Tibial nerve (tissue), 4 donors: ENCODE measurements at regions not wholly inside any gene's neighbourhood (a gene's known extent, or its start where the extent isn't known, plus 50 kb on each side); places are given as distances from the start of the nearest gene placed in this dataset.

Experiments used
- DNase-seq, 2 donors: peaks; one replicate each; pipeline ENCODE4 v3.0.0-alpha.2; 2019; ENCODE audit warnings: low spot score in 2 of 2
- H3K27ac ChIP-seq, 4 donors: fragments of 200-600 bp; sonication (generic) in 3 of 4; one replicate each; pipeline ENCODE4 v1.5.1; 2017 to 2019; ENCODE audit warnings: mild to moderate bottlenecking in 1 of 4
- H3K27me3 ChIP-seq, 2 donors: fragments of 200-600 bp; sonication (generic) in 1 of 2; one replicate each; pipeline versions ENCODE4 v1.5.1 to v1.6.0; 2017 to 2019
- H3K36me3 ChIP-seq, 3 donors: fragments of 200-600 bp; sonication (generic); one replicate each; pipeline ENCODE4 v1.5.1; 2018 to 2019
- H3K4me1 ChIP-seq, 4 donors: fragments of 200-600 bp; sonication (generic) in 3 of 4; one replicate each; pipeline ENCODE4 v1.5.1; 2017 to 2019
- H3K4me3 ChIP-seq, 4 donors: fragments of 200-600 bp; sonication (generic) in 3 of 4; one replicate each; pipeline ENCODE4 v1.5.1; 2017 to 2019; ENCODE audit warnings: mild to moderate bottlenecking in 1 of 4, moderate library complexity in 1 of 4
- H3K9me3 ChIP-seq, 4 donors: fragments of 200-600 bp; sonication (generic) in 3 of 4; one replicate each; pipeline ENCODE4 v1.5.1; 2017 to 2019
- EP300 ChIP-seq, 2 donors: sonication (generic); formaldehyde crosslinking; IDR thresholded peaks; one replicate each; pipeline ENCODE4 v1.6.1; 2017; ENCODE audit warnings: antibody characterized with exemption in 2 of 2, mild to moderate bottlenecking in 1 of 2
- POLR2A ChIP-seq, 2 donors: fragments of 450-650 bp; IDR thresholded peaks; one replicate each; pipeline ENCODE4 v1.6.1; 2017; ENCODE audit warnings: antibody characterized with exemption in 2 of 2, mild to moderate bottlenecking in 2 of 2, moderate library complexity in 2 of 2
- WGBS, 2 donors: methylation state at CpG; one replicate each; pipeline ENCODE4 v1.1.5; 2018; 5-methylcytosine and 5-hydroxymethylcytosine counted together
- TF ChIP-seq, protein P1 (sequence below), 5 experiments: fragments of 200-600 bp in 3 of 5; fragments of 450-650 bp in 2 of 5; sonication (generic) in 3 of 5; IDR thresholded peaks; one replicate each; pipeline ENCODE4 v1.5.1; 2016 to 2019; ENCODE audit warnings: antibody characterized with exemption in 5 of 5, mild to moderate bottlenecking in 3 of 5, moderate library complexity in 2 of 5

GRCh38 chr3:127107491-127108375, 85.2 kb upstream of the PRR23E start:
- Histone ChIP-seq H3K27ac (no peak overlapping the region), H3K4me1 (no peaks in the 10 kb centered on the region), H3K4me3 (no peak overlapping the region), H3K36me3 (no peaks in the 10 kb centered on the region), H3K27me3 (no peaks in the 10 kb centered on the region), H3K9me3 (peaks cover 0 to 20% (median 5%) of the 10 kb centered on the region in 4 donors)
- DNase-seq = no peak
- TF ChIP-seq POLR2A (IDR thresholded peaks at IDR 0.05) (no peak), EP300 (IDR thresholded peaks at IDR 0.05) (no peak)
- TF ChIP-seq, protein P1, sequence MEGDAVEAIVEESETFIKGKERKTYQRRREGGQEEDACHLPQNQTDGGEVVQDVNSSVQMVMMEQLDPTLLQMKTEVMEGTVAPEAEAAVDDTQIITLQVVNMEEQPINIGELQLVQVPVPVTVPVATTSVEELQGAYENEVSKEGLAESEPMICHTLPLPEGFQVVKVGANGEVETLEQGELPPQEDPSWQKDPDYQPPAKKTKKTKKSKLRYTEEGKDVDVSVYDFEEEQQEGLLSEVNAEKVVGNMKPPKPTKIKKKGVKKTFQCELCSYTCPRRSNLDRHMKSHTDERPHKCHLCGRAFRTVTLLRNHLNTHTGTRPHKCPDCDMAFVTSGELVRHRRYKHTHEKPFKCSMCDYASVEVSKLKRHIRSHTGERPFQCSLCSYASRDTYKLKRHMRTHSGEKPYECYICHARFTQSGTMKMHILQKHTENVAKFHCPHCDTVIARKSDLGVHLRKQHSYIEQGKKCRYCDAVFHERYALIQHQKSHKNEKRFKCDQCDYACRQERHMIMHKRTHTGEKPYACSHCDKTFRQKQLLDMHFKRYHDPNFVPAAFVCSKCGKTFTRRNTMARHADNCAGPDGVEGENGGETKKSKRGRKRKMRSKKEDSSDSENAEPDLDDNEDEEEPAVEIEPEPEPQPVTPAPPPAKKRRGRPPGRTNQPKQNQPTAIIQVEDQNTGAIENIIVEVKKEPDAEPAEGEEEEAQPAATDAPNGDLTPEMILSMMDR (IDR thresholded peaks at IDR 0.05) = no peak
- 85 to 89% methylated on average over 10 of the region's 10 CpGs for WGBS, 2 donors

- H3K27me3 ChIP-seq = no peaks in the 10 kb centered on the region
- 83 to 87% methylated on average over 1 of the region's 1 CpG for WGBS, 2 donors
- H3K27ac ChIP-seq = no peak overlapping the region
- DNase-seq = no peak
- TF ChIP-seq, protein P1 (IDR thresholded peaks at IDR 0.05) = no peak
- TF ChIP-seq POLR2A (IDR thresholded peaks at IDR 0.05) (no peak), EP300 (IDR thresholded peaks at IDR 0.05) (no peak)
- H3K36me3 ChIP-seq = no peaks in the 10 kb centered on the region
- no peaks in the 10 kb centered on the region for H3K4me1 ChIP-seq
- H3K9me3 ChIP-seq = peaks cover 0 to 29% (median 6%) of the 10 kb centered on the region in 4 donors
- H3K4me3 ChIP-seq = no peak overlapping the region
Observed at GRCh38 chr3:127108796-127109195, 84.1 kb upstream of the PRR23E start.

DNA sequence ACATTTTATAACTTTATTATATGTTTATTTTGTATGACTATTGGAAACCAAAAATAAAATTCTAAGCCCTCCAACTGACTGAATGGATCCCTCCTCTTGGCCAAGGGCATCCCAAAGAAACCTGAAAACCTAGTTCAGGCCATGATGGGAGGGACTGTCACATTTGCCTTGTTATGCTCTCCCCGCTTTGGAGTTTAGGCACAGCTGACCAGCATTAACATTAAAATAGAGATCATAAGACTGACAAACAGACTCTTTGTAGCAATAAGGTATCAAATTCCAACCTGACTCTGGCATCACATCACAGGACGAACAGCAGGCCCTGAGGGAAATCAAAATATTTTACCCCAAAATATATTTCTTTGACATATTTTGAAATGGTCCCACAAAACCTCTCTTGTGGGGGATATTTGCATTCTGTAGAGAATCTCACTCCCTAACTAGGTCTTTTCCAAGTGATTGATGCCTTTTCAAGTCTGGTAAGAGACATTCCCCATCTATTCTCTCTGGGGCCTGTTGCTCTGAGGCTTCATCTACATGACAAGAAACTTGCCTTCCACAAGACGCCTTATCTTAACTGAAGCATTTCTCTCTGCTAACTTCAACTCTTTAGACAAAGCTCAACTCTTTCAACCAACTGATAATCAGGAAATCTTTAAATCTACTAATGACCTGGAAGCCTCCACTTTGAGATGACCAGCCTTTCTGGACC, 81.8 kb upstream of the PRR23E start:
- no peak for TF ChIP-seq EP300 (IDR thresholded peaks at IDR 0.05)
- TF ChIP-seq POLR2A (IDR thresholded peaks at IDR 0.05) = no peak
- TF ChIP-seq, protein P1 (IDR thresholded peaks at IDR 0.05) = no peak
- 54 to 65% methylated on average over 3 of the region's 3 CpGs for WGBS, 2 donors
- H3K4me1 ChIP-seq = no peaks in the 10 kb centered on the region
- DNase-seq = no peak
- H3K36me3 ChIP-seq = no peaks in the 10 kb centered on the region
- H3K4me3 ChIP-seq = no peak overlapping the region
- no peaks in the 10 kb centered on the region for H3K27me3 ChIP-seq
- H3K9me3 ChIP-seq = peaks cover 0 to 29% (median 6%) of the 10 kb centered on the region in 4 donors
- H3K27ac ChIP-seq = no peak overlapping the region

DNA sequence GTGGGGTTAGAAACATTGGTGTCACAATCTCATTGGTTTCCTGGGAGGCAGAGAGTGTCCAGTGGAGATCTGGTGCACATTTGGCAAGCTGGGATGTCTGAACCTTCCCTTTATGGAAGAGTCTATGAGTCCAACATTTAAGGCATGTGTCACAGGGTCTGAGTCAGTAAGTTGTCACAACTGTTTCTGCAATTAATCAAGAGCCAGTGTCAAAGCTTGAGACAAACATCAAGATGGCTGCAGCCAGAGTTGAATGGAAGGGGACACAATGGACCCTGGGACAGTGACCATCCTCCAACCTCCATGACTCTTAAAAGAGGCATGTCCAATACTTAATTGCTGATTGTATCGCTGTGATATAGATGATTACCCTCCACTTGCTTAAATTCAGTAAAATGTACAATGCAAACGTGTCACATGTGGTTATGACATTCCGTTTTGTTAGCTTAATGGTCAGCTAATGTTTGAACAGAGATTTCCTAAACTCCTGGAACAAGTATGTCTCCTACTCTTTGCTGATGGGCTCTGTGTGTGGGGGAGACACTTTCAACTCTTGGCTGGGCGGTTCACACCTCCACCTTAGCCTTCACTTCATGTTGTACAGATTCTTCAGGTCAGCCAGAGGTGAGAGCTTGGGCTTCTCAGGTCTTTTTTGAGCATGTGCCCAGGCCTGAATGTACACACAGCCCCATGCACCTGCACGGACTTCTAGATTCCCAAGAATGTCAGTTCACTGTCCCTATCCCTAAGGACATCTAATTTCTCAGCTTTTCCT, 79.9 kb upstream of the PRR23E start:
- Histone ChIP-seq H3K27ac (no peak overlapping the region), H3K9me3 (peaks cover 0 to 29% (median 6%) of the 10 kb centered on the region in 4 donors), H3K4me1 (no peaks in the 10 kb centered on the region), H3K27me3 (no peaks in the 10 kb centered on the region), H3K4me3 (no peak overlapping the region), H3K36me3 (no peaks in the 10 kb centered on the region)
- no peak for DNase-seq
- no peak for TF ChIP-seq POLR2A (IDR thresholded peaks at IDR 0.05)
- TF ChIP-seq, protein P1 (IDR thresholded peaks at IDR 0.05) = no peak
- TF ChIP-seq EP300 (IDR thresholded peaks at IDR 0.05) = no peak
- WGBS, 2 donors = 50 to 52% methylated on average over 5 of the region's 5 CpGs
